GM19324 (cell line): ENCODE measurements at regions not wholly inside any gene's neighbourhood (a gene's known extent, or its start where the extent isn't known, plus 50 kb on each side); places are given as distances from the start of the nearest gene placed in this dataset.
A peak's percentile ranks its signal among the peaks of the same experiment; 100 is the strongest.
"Not testable (repeated sequence)": the region's sequence is repeated elsewhere in the genome, so short reads cannot be mapped to it uniquely, and the experiment has no call there.

Experiments used
- ATAC-seq: cut with Tn5 transposase; IDR thresholded peaks from one replicate; pipeline ENCODE4 v1.9.1; 2021; ENCODE audit warnings: mild to moderate bottlenecking, moderate library complexity; ENCODE audit not compliant: unreplicated experiment, low FRiP score

DNA sequence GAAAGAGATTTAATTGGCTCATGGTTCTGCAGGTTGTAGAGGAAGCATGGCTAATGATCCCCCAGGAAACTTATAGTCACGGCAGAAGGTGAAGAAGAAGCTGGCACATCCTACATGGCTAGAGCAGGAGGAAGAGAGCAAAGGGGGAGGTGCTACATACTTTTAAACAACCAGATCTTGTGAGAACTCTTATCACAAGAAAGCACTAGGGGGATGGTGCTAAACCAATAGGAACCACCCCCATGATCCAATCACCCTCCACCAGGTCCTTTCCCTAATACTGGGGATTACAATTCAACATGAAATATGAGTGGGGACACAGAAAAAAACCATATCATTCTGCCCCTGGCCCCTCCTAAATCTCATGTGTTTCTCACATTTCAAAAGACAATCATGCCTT lies 147.2 kb upstream of the EPB41L4A start:
- no peak for ATAC-seq

DNA sequence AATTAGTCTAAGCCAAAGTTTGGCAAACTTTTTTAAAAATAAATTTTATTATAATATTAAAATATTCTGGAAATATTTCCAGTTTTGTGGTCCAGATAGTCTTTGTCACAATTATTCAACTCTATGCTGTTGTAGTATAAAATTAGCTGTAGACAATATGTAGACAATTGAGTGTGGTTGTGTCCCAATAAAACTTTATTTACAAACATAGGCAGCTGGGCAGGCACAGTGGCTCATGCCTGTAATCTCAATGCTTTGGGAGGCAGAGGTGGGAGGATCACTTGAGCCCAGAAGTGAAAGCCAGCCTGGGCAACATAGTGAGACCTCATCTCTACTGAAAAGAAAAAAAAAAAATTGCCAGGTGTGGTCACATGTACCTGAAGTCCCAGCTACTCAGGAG lies 150.5 kb upstream of the EPB41L4A start:
- ATAC-seq, result no peak

DNA sequence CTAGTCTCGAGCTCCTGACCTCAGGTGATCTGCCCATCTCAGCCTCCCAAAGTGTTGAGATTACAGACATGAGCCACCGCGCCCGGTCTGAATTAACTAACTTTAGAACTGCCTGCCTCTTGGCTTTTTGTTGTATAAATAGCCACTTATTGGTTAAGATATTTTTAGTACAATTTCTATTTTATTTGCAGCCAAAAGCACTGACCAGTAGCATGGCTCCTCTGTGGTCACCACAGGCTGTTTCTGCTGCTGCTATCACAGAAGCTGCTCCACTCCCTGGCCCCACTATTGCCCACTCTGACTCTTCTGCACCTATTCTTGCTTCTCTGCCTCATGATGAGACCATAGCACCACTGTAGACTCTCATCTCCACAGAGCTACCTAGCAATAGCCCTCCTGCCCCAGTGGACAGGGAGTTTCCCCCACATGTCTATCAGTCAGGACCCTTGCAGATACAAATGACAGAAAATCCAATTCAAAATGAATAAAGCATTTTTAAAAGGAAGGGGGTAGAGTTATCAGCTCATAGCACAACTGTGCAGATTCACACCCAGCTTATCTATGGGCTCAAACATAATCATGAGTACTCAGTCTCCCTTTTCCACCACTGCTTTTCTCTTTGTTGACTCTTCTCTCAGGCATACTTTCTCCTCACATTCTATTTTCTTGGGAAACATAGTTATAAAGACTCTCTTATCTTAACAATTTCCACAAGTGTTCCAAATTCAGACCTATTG lies 151.8 kb upstream of the EPB41L4A start:
- ATAC-seq, result no peak

DNA sequence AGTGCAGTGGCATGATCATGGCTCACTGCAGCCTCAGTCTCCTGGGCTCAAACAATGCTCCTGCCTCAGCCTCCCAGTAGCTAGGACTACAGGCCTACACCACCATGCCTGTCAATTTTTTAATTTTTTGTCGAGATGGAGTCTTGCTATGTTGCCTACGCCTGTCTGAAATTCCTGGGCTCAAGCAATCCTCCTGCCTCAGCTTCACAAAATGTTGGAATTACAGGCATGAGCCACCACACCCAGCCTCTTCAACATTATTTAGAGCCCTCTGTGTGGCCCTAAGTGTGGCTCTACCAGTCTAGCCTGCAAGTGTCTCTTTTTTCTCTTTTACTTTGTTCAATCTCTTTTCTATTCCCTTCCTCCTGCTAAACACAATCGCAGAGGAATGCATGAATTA lies 154.4 kb upstream of the EPB41L4A start:
- ATAC-seq, result no peak

DNA sequence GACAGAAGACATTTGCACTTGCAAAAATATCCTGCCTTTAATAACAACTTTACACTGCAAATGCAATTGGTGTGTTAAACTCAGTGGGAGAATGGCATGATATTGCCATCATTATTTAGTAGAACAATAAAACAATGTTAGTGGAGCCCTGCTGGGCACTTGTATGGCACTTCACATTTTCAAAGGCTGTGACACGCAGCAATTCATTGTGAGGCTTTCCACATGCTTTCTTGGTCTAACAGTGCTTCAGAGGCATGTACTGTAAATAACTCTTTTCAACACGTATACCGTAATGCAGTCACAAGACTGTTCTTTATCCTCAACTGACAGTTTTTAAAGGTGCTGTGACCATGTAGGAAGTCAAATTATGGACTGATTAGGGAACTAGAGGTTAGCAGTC lies 155.5 kb upstream of the EPB41L4A start:
- no peak for ATAC-seq

DNA sequence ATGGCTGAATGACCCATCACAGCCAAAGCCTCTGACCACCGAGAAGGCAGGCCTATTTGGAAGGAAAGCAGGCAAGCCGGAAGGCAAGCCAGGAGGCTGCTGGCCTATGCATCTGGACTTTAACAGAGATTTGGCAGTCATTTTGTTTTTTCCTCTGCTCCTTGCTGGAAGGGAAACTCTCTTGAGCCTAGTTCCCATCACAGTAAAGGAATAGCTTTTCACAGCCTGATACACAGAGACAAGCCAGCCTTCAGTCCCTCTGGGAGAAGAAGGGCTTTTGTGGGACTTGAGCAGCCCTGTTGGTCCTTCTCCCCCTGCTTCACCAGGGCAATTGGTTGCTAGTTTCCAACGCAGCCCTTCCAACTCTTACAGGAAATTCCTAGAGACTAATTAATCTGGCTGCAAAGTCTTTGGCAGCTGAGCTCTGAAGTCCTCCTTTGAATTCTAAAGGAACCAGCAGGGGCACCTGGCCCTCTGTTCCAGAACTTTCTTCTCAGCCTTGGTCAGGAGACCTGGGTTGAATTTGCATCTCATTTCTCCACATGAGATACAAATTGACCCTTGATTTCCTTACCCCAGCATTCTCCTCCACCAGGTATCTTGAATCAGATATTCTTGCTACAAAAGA lies 157.3 kb upstream of the EPB41L4A start:
- no peak for ATAC-seq

DNA sequence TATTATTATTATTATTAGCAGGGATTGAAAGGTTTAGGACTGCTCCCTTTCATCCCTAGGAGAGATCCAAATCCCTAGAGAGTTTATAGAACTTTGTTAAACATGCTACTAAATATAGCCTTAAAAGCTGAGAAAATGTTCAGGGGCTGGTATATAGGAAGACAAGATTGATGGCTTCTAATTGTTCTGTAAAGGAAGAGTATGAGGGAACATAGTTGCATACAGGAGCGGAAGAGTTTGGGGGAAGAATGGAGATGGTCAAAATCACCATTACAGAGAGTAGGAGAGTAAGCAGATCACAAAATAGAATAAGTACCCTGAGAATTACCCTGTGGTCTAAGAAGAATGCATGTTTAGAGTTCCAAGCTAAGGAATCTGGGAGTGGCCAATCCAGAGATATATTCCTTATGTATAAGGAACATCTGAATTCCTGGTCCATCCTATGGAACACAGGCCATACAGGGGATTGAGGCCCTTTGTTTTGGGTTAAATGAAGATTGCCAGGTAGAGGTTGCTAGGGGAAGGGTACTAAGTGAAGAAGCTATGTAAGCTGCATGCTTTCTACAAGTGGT lies 158.0 kb upstream of the APC start:
- no peak for ATAC-seq

DNA sequence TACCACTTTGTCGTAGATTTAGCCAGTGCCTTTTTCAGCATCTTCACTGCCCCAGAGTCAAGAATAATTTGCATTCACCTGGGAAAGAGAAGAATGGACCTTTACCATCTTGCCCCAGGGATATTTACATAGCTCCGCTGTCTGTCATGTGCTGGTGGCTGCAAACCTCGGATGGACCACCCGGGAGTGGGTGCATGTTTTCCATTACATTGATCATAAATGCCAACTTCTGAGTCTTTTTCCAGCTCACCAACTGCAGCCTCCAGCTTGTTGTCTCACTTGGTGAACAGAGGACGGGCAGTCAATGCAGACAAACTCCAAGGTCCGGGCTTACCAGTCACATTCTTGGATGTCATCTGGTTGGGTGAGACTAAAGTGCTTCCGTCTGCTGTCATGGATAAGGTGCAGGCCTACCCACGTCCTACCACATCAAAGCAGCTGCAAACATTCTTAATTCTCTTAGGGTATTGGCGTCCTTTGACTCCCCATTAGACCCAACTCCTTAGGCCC lies 155.8 kb upstream of the APC start:
- no peak for ATAC-seq

DNA sequence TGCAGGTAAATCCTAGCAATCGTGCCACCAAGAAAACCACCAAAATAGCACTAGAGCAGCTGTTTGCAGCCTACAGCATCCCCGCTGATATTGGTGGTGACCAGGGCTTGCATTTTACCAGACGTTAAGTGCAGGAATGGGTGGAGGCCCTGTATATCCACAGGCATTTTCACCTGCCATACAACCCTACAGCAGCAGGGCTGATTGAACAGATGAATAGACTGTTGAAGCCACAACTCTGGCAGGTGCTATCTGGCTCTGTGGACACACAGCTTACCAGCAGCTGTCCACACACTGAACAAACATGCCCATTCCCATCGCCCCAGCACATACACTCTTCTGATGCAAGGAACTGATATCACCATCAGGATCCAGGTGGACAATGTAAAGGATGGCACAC lies 154.5 kb upstream of the APC start:
- no peak for ATAC-seq

DNA sequence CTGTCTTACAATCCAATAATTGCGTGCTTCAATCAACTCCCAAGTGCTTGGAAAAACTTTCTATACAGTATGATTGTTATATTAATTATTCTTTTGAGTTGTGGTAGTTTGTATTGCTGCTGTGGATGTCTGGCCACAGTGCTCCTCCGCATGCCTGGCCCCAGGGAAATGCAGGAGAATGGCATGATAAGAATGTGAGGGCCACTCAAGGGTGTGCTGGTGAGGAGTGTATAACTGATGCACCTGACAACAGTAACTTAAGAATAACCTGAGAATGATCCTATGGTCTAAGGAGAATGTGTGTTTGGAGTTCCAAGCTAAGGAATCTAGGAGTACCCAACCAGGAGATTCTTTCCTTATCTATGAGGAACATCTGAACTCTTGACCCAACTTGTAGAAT lies 152.9 kb upstream of the APC start:
- ATAC-seq, result no peak

DNA sequence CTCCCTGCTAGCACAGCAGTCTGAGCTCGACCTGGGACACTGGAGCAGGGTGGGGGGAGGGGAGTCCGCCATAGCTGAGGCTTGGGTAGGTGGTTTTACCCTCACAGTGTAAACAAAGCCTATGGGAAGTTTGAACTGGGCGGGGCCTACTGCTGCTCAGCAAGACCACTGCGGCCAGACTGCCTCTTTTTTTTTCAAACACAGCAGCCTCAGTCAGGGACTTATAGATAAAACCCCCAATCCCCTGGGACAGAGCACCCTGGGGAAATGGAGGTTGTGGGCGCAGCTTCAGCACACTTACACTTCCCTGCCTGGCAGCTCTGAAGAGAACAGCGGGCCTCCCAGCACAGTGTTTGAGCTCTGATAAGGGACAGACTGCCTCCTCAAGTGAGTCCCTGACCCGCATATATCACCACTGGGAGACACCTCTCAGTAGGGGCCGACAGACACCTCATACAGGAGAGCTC lies 151.1 kb upstream of the APC start:
- ATAC-seq, result no peak

DNA sequence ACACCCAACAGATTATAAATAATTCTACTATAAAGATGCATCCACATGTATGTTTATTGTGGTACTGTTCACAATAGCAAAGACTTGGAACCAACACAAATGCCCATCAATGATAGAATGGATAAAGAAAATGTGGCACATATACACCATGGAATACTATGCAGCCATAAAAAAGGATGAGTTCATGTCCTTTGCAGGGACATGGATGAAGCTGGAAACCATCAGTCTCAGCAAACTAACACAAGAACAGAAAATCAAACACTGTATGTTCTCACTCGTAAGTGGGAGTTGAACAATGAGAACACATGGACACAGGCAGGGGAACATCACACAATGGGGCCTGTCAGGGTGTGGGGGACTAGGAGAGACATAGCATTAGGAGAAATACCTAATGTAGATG lies 146.8 kb upstream of the APC start:
- ATAC-seq, result not testable (repeated sequence)

DNA sequence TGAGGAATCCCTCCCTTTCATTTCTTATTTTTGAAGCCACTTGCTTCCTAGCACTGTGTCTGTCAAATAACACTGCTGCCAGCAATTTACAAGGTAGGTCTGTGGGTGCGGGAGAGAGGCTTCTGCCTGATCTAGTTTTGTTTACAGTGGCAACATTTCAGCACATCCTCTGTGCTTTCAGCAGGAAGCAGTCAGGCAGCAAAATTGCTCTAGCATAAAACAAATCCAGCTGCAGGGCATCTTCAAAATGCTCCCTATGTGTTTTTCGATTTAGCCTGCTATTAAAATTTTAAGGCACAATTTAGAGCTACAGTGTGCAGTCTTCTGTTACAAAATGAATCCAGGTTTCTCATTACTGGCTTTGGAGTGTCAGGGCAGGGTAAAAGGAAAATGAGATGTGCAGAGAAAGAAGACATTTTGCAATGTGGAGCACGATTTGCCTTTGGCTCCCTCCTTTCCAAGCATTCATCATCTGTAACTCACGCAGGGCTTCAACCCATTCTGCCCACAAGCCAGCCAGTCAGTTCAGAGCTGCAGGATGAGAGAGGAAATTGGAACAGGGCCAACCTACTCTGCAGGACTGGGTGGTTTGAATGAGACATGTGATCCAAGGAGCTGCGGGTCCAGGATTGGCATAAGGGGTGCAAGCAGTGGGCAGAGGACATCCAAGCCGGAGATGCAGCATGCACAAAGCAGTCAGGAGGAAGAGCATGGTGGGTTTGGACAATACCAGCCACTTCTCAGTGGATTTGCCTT lies 143.4 kb upstream of the APC start:
- no peak for ATAC-seq

DNA sequence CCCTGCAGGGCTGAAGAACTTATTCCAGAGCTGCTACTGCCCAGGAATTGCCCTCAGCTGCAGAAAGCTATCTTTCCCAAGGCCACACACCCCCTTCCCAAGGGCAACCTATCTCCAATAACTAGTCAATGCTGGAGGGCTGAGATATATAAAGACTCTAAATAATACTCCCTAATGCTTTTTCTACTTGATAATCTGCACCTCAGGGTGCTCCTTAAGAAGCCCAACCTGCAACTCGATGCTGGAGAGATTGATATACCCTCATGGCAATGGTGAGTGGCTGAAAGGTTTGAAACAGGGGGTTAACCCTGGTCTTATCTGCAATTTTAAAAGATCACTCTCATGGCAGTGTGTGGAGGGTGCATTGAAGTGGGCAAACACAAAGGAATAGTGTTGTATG lies 142.7 kb upstream of the APC start:
- no peak for ATAC-seq

DNA sequence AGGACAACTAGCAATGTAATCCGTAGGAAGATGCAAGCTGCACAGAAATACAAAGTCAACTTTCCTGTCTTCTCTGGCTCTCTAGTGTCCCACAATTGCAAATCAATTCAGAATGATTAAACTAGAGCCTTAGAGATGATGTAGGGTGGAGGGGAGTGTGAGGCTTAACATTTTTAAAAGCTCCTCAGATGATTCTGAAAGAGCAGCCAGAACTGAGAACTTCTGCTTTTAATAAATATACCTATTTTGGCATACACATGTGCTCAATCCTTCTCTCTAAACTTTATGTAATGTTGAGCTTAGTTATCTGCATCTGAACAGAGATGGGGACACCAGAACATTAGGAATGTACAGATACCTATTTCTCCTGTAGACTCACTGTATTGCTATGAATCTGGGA lies 139.9 kb upstream of the APC start:
- ATAC-seq, result no peak

DNA sequence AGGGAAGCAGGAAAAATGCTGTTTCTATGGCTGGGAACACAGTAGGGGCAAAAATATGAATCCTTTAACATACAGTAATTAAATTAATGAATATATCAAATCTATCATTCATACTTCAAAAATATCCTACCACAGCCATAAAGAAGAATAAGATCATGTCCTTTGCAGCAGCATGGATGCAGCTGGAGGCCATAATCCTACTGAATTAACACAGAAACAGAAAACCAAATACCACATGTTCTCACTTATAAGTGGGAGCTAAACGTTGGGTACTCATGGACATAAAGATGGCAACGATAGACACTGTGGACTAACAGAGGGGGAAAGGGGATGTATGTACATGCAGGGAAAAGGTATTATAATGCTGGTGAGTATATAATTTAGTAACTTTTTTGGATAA lies 137.2 kb upstream of the APC start:
- ATAC-seq, result not testable (repeated sequence)

DNA sequence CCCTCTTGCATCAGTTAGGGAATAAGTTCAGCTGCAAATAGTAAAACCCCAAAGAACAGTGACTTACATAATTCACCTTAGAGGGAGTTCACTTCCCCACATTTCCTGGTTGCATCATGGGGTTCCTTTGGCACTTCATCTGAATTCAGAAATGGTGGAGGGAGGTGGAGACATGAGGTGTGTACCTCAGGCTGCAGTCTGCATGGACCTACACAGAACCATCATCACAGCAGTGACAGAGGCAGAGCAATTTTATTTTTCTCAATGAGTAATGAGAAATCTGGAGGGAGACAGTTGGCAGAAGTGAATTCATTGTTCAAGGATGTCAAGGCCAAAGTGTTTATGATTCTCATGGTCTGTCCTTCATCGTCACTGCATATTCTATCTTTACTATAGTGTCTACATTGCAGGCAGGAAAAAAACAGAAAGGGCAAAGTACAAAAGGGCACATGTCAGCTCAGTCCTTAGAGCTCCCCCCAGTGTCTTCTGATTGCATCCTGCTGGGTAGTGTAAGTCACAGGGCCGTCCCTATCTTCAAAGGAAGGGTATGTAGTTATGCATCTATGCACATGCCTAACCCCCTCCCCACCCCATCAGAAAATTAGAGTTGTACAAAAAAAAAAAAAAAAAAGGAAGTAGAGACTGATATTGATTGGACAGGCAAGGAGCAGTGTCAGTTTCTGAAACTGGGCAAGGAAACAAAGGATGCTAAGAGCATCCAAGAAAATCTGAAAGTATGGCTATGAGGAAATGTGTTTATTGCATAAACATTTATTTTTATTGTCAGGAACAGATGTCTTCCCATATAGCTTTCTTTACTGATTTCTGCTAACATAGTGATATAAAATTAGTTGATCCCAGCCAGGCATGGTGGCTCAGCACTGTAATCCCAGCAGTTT lies 132.7 kb upstream of the APC start:
- ATAC-seq, result peak; percentile 87

DNA sequence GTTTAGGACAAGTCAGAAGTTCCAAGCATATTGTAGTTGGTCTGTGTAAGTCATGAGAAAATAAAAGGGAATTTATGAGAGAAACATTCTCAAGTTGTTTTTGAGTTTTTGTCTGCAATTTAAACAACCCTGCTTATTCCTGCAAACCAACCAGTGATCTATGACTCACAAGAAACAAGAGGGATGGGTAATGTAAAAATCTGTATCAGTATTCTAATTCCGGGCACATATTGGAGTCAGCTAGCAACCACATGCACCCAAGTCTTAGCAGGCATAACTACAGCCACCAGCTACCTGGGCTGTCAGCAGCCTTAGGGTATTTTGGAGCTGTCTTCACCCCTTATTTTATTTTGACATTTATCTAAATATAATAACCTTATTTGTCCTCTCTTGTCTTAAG lies 128.7 kb upstream of the APC start:
- ATAC-seq, result no peak

DNA sequence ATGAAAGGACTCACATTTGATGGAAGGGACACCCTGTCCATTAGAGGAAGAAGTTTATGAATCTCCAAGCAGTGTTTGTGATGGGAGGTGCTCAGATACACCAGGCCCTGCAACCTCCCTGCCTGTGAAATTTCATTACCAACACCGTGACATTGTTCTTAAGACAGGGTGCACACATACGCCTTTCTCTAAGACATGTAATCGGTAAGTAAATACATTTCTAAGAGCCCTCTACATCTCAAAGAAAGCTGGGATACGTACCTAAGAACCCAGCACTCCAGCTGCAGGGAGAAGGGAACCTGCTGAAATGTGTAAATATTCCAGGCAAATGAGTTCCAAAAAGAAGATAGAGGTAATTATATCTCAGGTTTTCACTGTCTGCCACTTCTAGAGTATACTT lies 125.0 kb upstream of the APC start:
- ATAC-seq, result no peak

DNA sequence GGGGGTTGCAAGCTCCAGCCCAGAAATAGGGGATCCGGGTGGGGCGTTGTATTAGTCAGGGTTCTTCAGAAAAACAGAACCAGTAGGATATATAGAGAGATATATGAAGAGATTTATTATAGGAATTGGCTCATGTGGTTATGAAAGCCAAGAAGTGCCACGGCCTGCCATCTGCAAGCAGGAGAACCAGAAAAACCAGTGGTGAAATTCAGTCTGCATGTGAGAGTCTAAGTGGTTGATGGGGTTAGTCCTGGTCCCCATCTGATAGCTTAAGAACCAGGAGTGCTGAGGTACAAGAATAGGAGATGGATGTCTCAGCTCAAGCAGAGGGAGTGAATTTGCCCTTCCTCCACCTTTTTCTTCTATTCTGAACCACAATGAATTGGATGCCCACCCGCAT lies 123.4 kb upstream of the APC start:
- no peak for ATAC-seq
